ELF-1 (cell line): ENCODE measurements at regions not wholly inside any gene's neighbourhood (a gene's known extent, or its start where the extent isn't known, plus 50 kb on each side); places are given as distances from the start of the nearest gene placed in this dataset.
"Not testable (repeated sequence)": the region's sequence is repeated elsewhere in the genome, so short reads cannot be mapped to it uniquely, and the experiment has no call there.

ENCODE experiments used
- DNase-seq: peaks from one replicate; pipeline ENCODE4 v3.0.0-alpha.2; 2016; ENCODE audit warnings: low read depth, low spot score

GRCh38 chr4:138627096-138627495 is 384.9 kb upstream of the SLC7A11 start:
- DNase-seq: no peak

GRCh38 chr4:138622362-138622761 is 380.2 kb upstream of the SLC7A11 start:
- DNase-seq: not testable (repeated sequence)

- DNase-seq: no peak
Measured at GRCh38 chr4:138616775-138617174, 374.6 kb upstream of the SLC7A11 start.

GRCh38 chr4:138614398-138615142 is 372.4 kb upstream of the SLC7A11 start:
- no peak for DNase-seq

GRCh38 chr4:138612428-138612827 is 370.3 kb upstream of the SLC7A11 start:
- DNase-seq: no peak

GRCh38 chr4:138611721-138612120 is 369.6 kb upstream of the SLC7A11 start:
- no peak for DNase-seq

GRCh38 chr4:138611017-138611416 is 368.9 kb upstream of the SLC7A11 start:
- DNase-seq: no peak

GRCh38 chr4:138609943-138610350 is 367.8 kb upstream of the SLC7A11 start:
- DNase-seq: no peak

GRCh38 chr4:138604556-138604955 is 362.4 kb upstream of the SLC7A11 start:
- DNase-seq: no peak

GRCh38 chr4:138602664-138603063 is 360.5 kb upstream of the SLC7A11 start:
- DNase-seq: no peak

- DNase-seq: no peak
Measured at GRCh38 chr4:138599965-138600364, 357.8 kb upstream of the SLC7A11 start.

- no peak for DNase-seq
Measured at GRCh38 chr4:138598226-138598625, 356.1 kb upstream of the SLC7A11 start.

GRCh38 chr4:138596896-138597295 is 354.7 kb upstream of the SLC7A11 start:
- DNase-seq: no peak

- DNase-seq: no peak
Measured at GRCh38 chr4:138595731-138596460, 353.7 kb upstream of the SLC7A11 start.

GRCh38 chr4:138595171-138595570 is 353.0 kb upstream of the SLC7A11 start:
- no peak for DNase-seq

GRCh38 chr4:138592796-138593195 is 350.6 kb upstream of the SLC7A11 start:
- peak; percentile 49 for DNase-seq

- DNase-seq: no peak
Measured at GRCh38 chr4:138591808-138592207, 349.7 kb upstream of the SLC7A11 start.

GRCh38 chr4:138588501-138588900 is 346.4 kb upstream of the SLC7A11 start:
- no peak for DNase-seq

GRCh38 chr4:138579146-138579545 is 337.0 kb upstream of the SLC7A11 start:
- DNase-seq: no peak

GRCh38 chr4:138577826-138578225 is 335.7 kb upstream of the SLC7A11 start:
- DNase-seq: peak; percentile 34

- DNase-seq: no peak
Measured at GRCh38 chr4:138577145-138577544, 335.0 kb upstream of the SLC7A11 start.

GRCh38 chr4:138576684-138577083 is 334.5 kb upstream of the SLC7A11 start:
- peak; percentile 31 for DNase-seq

- no peak for DNase-seq
Measured at GRCh38 chr4:138573246-138573645, 331.1 kb upstream of the SLC7A11 start.
